GM12878 (cell line): ENCODE measurements at regions not wholly inside any gene's neighbourhood (a gene's known extent, or its start where the extent isn't known, plus 50 kb on each side); places are given as distances from the start of the nearest gene placed in this dataset.

Experiments
- ATAC-seq: fragments of 200-7000 bp; cut with Tn5 transposase; 3 replicates; pipeline ENCODE4 v1.9.1; 2020; ENCODE audit warnings: mild to moderate bottlenecking, moderate library complexity
- BruUV-seq: library from RNA; stranded (reverse); fragments of 400-500 nt; replicated peaks from 2 replicates; lab custom pipeline; 2021; lab: Mats Ljungman, UMichigan
- CTCF ChIA-PET: fragments of 300-600 bp; sonication (Branson Sonifier 250); formaldehyde crosslinking; extraction: SDS; loops from one replicate; lab custom pipeline; 2021; ENCODE audit warnings: inconsistent platforms; lab: Yijun Ruan, JAX
- POLR2A ChIA-PET: fragments of 350-600 bp; formaldehyde crosslinking; extraction: SDS; loops from one replicate; lab custom pipeline; 2021; ENCODE audit warnings: inconsistent platforms; lab: Charles Lee
- RAD21 ChIA-PET: fragments of 300-600 bp; sonication (Branson Sonifier 250); formaldehyde crosslinking; loops from one replicate; lab custom pipeline; 2023; ENCODE audit warnings: antibody characterized with exemption; ENCODE audit not compliant: unreplicated experiment; lab: Charles Lee
- SMC1A ChIA-PET: fragments of 300-600 bp; sonication (Branson Sonifier 250); formaldehyde crosslinking; loops from one replicate; lab custom pipeline; 2023; ENCODE audit not compliant: unreplicated experiment, uncharacterized antibody; lab: Charles Lee
- DNase-seq: peaks from one replicate; pipeline ENCODE4 v3.0.0-alpha.2; 2011; ENCODE audit warnings: low read depth, low spot score
- FAIRE-seq: peaks from 3 replicates; lab custom pipeline; 2011; peaks lifted over from hg19 to GRCh38; lab: Jason Lieb, UNC
- H2AFZ ChIP-seq: 2 replicates; pipeline ENCODE4 v1.6.0; 2011; ENCODE audit warnings: low read depth, low read length, control low read depth; ENCODE audit not compliant: control insufficient read depth
- H3K27ac ChIP-seq: 2 replicates; pipeline ENCODE4 v1.5.1; 2011; ENCODE audit warnings: control low read depth; ENCODE audit not compliant: control insufficient read depth, insufficient read depth
- H3K27me3 ChIP-seq, 2 experiments: replicated peaks in 1 of 2; 2 replicates each; pipeline versions ENCODE4 v1.6.0 to v1.6.1; 2011; ENCODE audit warnings: low read length in 1 of 2; ENCODE audit not compliant: control insufficient read depth in 2 of 2, insufficient read depth in 2 of 2
- H3K36me3 ChIP-seq, 2 experiments: 2 replicates each; pipeline ENCODE4 v1.5.1; 2011; ENCODE audit warnings: low read length in 1 of 2; ENCODE audit not compliant: control insufficient read depth in 2 of 2, insufficient read depth in 2 of 2
- H3K4me1 ChIP-seq: 2 replicates; pipeline ENCODE4 v1.6.1; 2011; ENCODE audit warnings: mild to moderate bottlenecking, low read length, moderate library complexity, mixed read lengths; ENCODE audit not compliant: control insufficient read depth, insufficient read depth
- H3K4me2 ChIP-seq: 2 replicates; pipeline ENCODE4 v1.6.0; 2011; ENCODE audit warnings: control low read depth; ENCODE audit not compliant: control insufficient read depth, insufficient read depth
- H3K4me3 ChIP-seq: fragments of 200-600 bp; sonication (generic); 2 replicates; pipeline ENCODE4 v1.5.1; 2016
- H3K79me2 ChIP-seq: 2 replicates; pipeline ENCODE4 v1.6.0; 2011; ENCODE audit warnings: low read length; ENCODE audit not compliant: control insufficient read depth, insufficient read depth
- H3K9ac ChIP-seq: 2 replicates; pipeline ENCODE4 v1.8.0; 2011; ENCODE audit warnings: low read length, control low read depth, mixed read lengths; ENCODE audit not compliant: control insufficient read depth, insufficient read depth
- H3K9me3 ChIP-seq: replicated peaks from 3 replicates; pipeline ENCODE4 v1.5.1; 2011; ENCODE audit warnings: mild to moderate bottlenecking, low read length; ENCODE audit not compliant: control insufficient read depth, insufficient read depth
- H4K20me1 ChIP-seq: 2 replicates; pipeline ENCODE4 v1.6.0; 2011; ENCODE audit not compliant: control insufficient read depth, insufficient read depth
- CHD2 ChIP-seq: IDR thresholded peaks from 2 replicates; pipeline ENCODE4 v1.6.1; 2011; ENCODE audit warnings: low read depth, low read length, improper control_type of control experiment, borderline replicate concordance
- FOS ChIP-seq: IDR thresholded peaks from 3 replicates; pipeline ENCODE4 v1.6.1; 2011; ENCODE audit warnings: borderline replicate concordance; ENCODE audit not compliant: insufficient read length; ENCODE audit errors: extremely low read depth
- GATAD2B ChIP-seq: fragments of 450-650 bp; conservative IDR thresholded peaks from 2 replicates; pipeline ENCODE4 v1.6.1; 2017; ENCODE audit warnings: low read depth, mild to moderate bottlenecking, moderate library complexity
- NFIC ChIP-seq: IDR thresholded peaks from 2 replicates; pipeline ENCODE4 v1.6.1; 2012; ENCODE audit warnings: low read depth, mild to moderate bottlenecking, inconsistent platforms, low read length, moderate library complexity
- NR2F1 ChIP-seq: fragments of 450-650 bp; conservative IDR thresholded peaks from 2 replicates; pipeline ENCODE4 v1.6.1; 2017; ENCODE audit warnings: mild to moderate bottlenecking
- PAX8 ChIP-seq: fragments of 450-650 bp; IDR thresholded peaks from 2 replicates; pipeline ENCODE4 v1.6.1; 2017; ENCODE audit warnings: mild to moderate bottlenecking, moderate library complexity
- RELA ChIP-seq: fragments of 450-650 bp; IDR thresholded peaks from 2 replicates; pipeline ENCODE4 v1.8.0; 2014; ENCODE audit warnings: borderline replicate concordance; ENCODE audit not compliant: partially characterized antibody
- SREBF2 ChIP-seq: IDR thresholded peaks from 2 replicates; pipeline ENCODE4 v1.6.1; 2012; ENCODE audit warnings: mild to moderate bottlenecking, low read length
- USF2 ChIP-seq: IDR thresholded peaks from 2 replicates; pipeline ENCODE4 v1.6.1; 2011; ENCODE audit warnings: low read depth, low read length, improper control_type of control experiment, borderline replicate concordance
- WGBS: methylation state at CpG from one replicate; pipeline ENCODE4 v1.1.6; 2016; ENCODE audit warnings: low lambda C conversion rate; ENCODE audit not compliant: insufficient replicate concordance, insufficient coverage; ENCODE audit errors: missing lambda C conversion rate; 5-methylcytosine and 5-hydroxymethylcytosine counted together
- in situ Hi-C: fragments of 300-500 bp; cut with MboI; formaldehyde crosslinking; loops from 9 replicates; pipeline ENCODE4 v1.14.3; 2018; ENCODE audit warnings: mixed read lengths
- intact Hi-C: fragments of 100-400 bp; cut with micrococcal nuclease; formaldehyde crosslinking; loops from one replicate; pipeline ENCODE4 v1.14.2; 2022; ENCODE audit not compliant: unreplicated experiment

GRCh38 chrX:76977452-76977851 lies 469.7 kb upstream of the FGF16 start:
- TF ChIP-seq NR2F1 = no peak
- no peak for TF ChIP-seq RELA
- TF ChIP-seq GATAD2B = no peak
- no peak for TF ChIP-seq CHD2
- TF ChIP-seq FOS = no peak
- no peak for TF ChIP-seq NFIC
- no peak for TF ChIP-seq SREBF2
- no peak for TF ChIP-seq USF2
- TF ChIP-seq, all 136 proteins: peak for 0
- H3K4me1 ChIP-seq = no peaks in the 10 kb centered on the region
- no peaks in the 10 kb centered on the region for H3K27me3 ChIP-seq
- ChIA-PET POLR2A (no interaction called here), SMC1A (interaction anchor here (1.1 kb wide), 1 partner anchor 8 kb away, joined by 3 read pairs; no protein-coding TSS in a partner anchor), RAD21 (no interaction called here), CTCF (no interaction called here)
- no peaks in the 10 kb centered on the region for H3K36me3 ChIP-seq
- FAIRE-seq (no peak), ATAC-seq (no peak), DNase-seq (no peak)
- H3K4me2 ChIP-seq = no peak overlapping the region
- in situ Hi-C loops (no loop called here), intact Hi-C loops (no loop called here)
- BruUV-seq = no TSS peak
- no peak overlapping the region for H3K4me3 ChIP-seq
- H3K27ac ChIP-seq = no peak overlapping the region
- no peaks in the 10 kb centered on the region for H3K79me2 ChIP-seq
- no peaks in the 10 kb centered on the region for H3K9me3 ChIP-seq
- WGBS = 2% methylated on average over 2 of the region's 2 CpGs
- no peaks in the 10 kb centered on the region for H4K20me1 ChIP-seq
- no peak overlapping the region for H3K9ac ChIP-seq
- H2AFZ ChIP-seq = no peak overlapping the region

- no peaks in the 10 kb centered on the region for H3K27me3 ChIP-seq
- no peak overlapping the region for H3K9ac ChIP-seq
- no peak overlapping the region for H3K4me2 ChIP-seq
- in situ Hi-C loops = no loop called here
- H3K9me3 ChIP-seq = no peaks in the 10 kb centered on the region; the same call in 2 of the 3 replicates
- 2% methylated on average over 4 of the region's 4 CpGs for WGBS
- intact Hi-C loops = no loop called here
- H3K79me2 ChIP-seq = no peaks in the 10 kb centered on the region
- no peak overlapping the region for H3K4me3 ChIP-seq
- RAD21 ChIA-PET = no interaction called here
- DNase-seq = no peak
- no peak overlapping the region for H3K27ac ChIP-seq
- H3K4me1 ChIP-seq = no peaks in the 10 kb centered on the region
- no peaks in the 10 kb centered on the region for H4K20me1 ChIP-seq
- CTCF ChIA-PET = no interaction called here
- POLR2A ChIA-PET = no interaction called here
- no TSS peak for BruUV-seq
- no peak for FAIRE-seq
- TF ChIP-seq PAX8 = no peak
- SMC1A ChIA-PET = no interaction called here
- no peaks in the 10 kb centered on the region for H3K36me3 ChIP-seq
- no peak overlapping the region for H2AFZ ChIP-seq
- no peak for ATAC-seq
Measured at GRCh38 chrX:76987381-76987780, 459.8 kb upstream of the FGF16 start.
